Endothelial cell of umbilical vein (primary cell): ENCODE measurements at regions not wholly inside any gene's neighbourhood (a gene's known extent, or its start where the extent isn't known, plus 50 kb on each side); places are given as distances from the start of the nearest gene placed in this dataset.

Experiments used
- BruUV-seq: library from RNA; stranded (reverse); fragments of 400-500 nt; replicated peaks from 2 replicates; lab custom pipeline; 2021; lab: Mats Ljungman, UMichigan
- CTCF ChIA-PET: fragments of 300-600, 350-600 bp; sonication (Branson Sonifier 250); formaldehyde crosslinking; loops from one replicate; lab custom pipeline; 2021; ENCODE audit warnings: antibody characterized with exemption, inconsistent platforms; lab: Charles Lee
- POLR2A ChIA-PET: fragments of 300-600, 350-600 bp; sonication (Branson Sonifier 250); formaldehyde crosslinking; loops from one replicate; lab custom pipeline; 2021; ENCODE audit warnings: antibody characterized with exemption, inconsistent platforms; lab: Charles Lee
- DNase-seq: peaks from one replicate; pipeline ENCODE4 v3.0.0-alpha.2; 2011; ENCODE audit warnings: low read depth, low spot score
- FAIRE-seq: peaks from 2 replicates; lab custom pipeline; 2011; peaks lifted over from hg19 to GRCh38; lab: Jason Lieb, UNC
- H2AFZ ChIP-seq: 2 replicates; pipeline ENCODE4 v1.6.0; 2012; ENCODE audit warnings: low read depth, low read length, control low read depth, inconsistent platforms
- H3K27ac ChIP-seq: 2 replicates; pipeline ENCODE4 v1.5.1; 2011; ENCODE audit warnings: low read depth, mild to moderate bottlenecking, control low read depth, low read length, moderate library complexity; ENCODE audit not compliant: insufficient read depth
- H3K27me3 ChIP-seq, 2 experiments: 2 replicates each; pipeline versions ENCODE4 v1.6.0 to v1.6.1; 2011; ENCODE audit warnings: low read length in 2 of 2, mixed read lengths in 1 of 2; ENCODE audit not compliant: control insufficient read depth in 2 of 2, insufficient read depth in 2 of 2
- H3K36me3 ChIP-seq, 2 experiments: 2 replicates in 1 of 2; 3 replicates in 1 of 2; pipeline ENCODE4 v1.5.1; 2011; ENCODE audit warnings: low read length in 2 of 2, mild to moderate bottlenecking in 1 of 2, moderate library complexity in 1 of 2; ENCODE audit not compliant: control insufficient read depth in 2 of 2, insufficient read depth in 2 of 2; ENCODE audit errors: extremely low read depth in 1 of 2
- H3K4me1 ChIP-seq: 3 replicates; pipeline ENCODE4 v1.5.1; 2011; ENCODE audit warnings: mild to moderate bottlenecking, low read length; ENCODE audit not compliant: control insufficient read depth, insufficient read depth; ENCODE audit errors: extremely low read depth
- H3K4me2 ChIP-seq: 2 replicates; pipeline ENCODE4 v1.6.1; 2011; ENCODE audit warnings: low read length, control low read depth, mixed read lengths; ENCODE audit not compliant: insufficient read depth
- H3K4me3 ChIP-seq, 3 experiments: fragments of 200-600 bp in 1 of 3; sonication (generic), shearing (Covaris generic) in 1 of 3; replicated peaks in 1 of 3; 2 replicates each; pipeline ENCODE4 v1.5.1; 2011 to 2016; ENCODE audit warnings: control low read depth in 3 of 3, low read length in 3 of 3, mild to moderate bottlenecking in 2 of 3, inconsistent platforms in 1 of 3, low read depth in 1 of 3, moderate library complexity in 1 of 3; ENCODE audit not compliant: insufficient read depth in 1 of 3
- H3K79me2 ChIP-seq: 2 replicates; pipeline ENCODE4 v1.6.0; 2012; ENCODE audit warnings: low read length, inconsistent platforms; ENCODE audit not compliant: control insufficient read depth, insufficient read depth
- H3K9ac ChIP-seq: replicated peaks from 2 replicates; pipeline ENCODE3; 2011; ENCODE audit warnings: low read length, control low read depth; ENCODE audit not compliant: insufficient read depth; ENCODE audit errors: extremely low read depth
- H3K9me1 ChIP-seq: replicated peaks from 3 replicates; pipeline ENCODE4 v1.6.0; 2011; ENCODE audit warnings: mild to moderate bottlenecking, low read length; ENCODE audit not compliant: control insufficient read depth, insufficient read depth; ENCODE audit errors: extremely low read depth
- H3K9me3 ChIP-seq: replicated peaks from 2 replicates; pipeline ENCODE4 v1.5.1; 2012; ENCODE audit warnings: low read length, inconsistent platforms; ENCODE audit not compliant: control insufficient read depth, insufficient read depth
- H4K20me1 ChIP-seq: replicated peaks from 2 replicates; pipeline ENCODE3; 2011; ENCODE audit warnings: mild to moderate bottlenecking, low read length; ENCODE audit not compliant: control insufficient read depth, insufficient read depth; ENCODE audit errors: extremely low read depth
- EZH2 ChIP-seq: IDR thresholded peaks from 2 replicates; pipeline ENCODE4 v1.6.1; 2012; ENCODE audit warnings: borderline replicate concordance, low read depth, mild to moderate bottlenecking, moderate library complexity, low read length, inconsistent platforms; ENCODE audit not compliant: severe bottlenecking
- FOS ChIP-seq: IDR thresholded peaks from 2 replicates; pipeline ENCODE4 v1.6.1; 2011; ENCODE audit warnings: mild to moderate bottlenecking, low read length, moderate library complexity, borderline replicate concordance; ENCODE audit not compliant: insufficient read depth
- GATA2 ChIP-seq: IDR thresholded peaks from 2 replicates; pipeline ENCODE4 v1.7.0; 2011; ENCODE audit warnings: low read depth, mild to moderate bottlenecking, moderate library complexity, mixed read lengths, low read length; ENCODE audit not compliant: insufficient read length, insufficient read depth
- JUN ChIP-seq: IDR thresholded peaks from 2 replicates; pipeline ENCODE4 v1.6.1; 2011; ENCODE audit warnings: borderline replicate concordance, low read depth; ENCODE audit not compliant: insufficient read length, insufficient read depth
- MYC ChIP-seq: IDR thresholded peaks from one replicate; pipeline ENCODE4 v1.6.1; 2011; ENCODE audit warnings: mild to moderate bottlenecking, low read depth, low read length
- POLR2A ChIP-seq: IDR thresholded peaks from 2 replicates; pipeline ENCODE4 v1.6.1; 2012; ENCODE audit warnings: low read depth, mild to moderate bottlenecking, control low read depth, low read length
- POLR2AphosphoS5 ChIP-seq: IDR thresholded peaks from 2 replicates; pipeline ENCODE4 v1.6.1; 2012; ENCODE audit warnings: low read depth, mild to moderate bottlenecking, control low read depth, low read length, moderate library complexity; ENCODE audit not compliant: insufficient read depth
- dilution Hi-C: fragments of 300-500 bp; cut with MboI; formaldehyde crosslinking; loops from one replicate; pipeline ENCODE4 v1.15.0; 2019; ENCODE audit warnings: low sequenced_read_pairs; ENCODE audit not compliant: extremely low pct_ligation_motif_present
- intact Hi-C: fragments of 100-400 bp; cut with micrococcal nuclease; formaldehyde crosslinking; loops from one replicate; pipeline ENCODE4 v1.10.0; 2022
- TF ChIP-seq, protein P1 (sequence below), 2 donors: IDR thresholded peaks; 1 replicate in 1 of 2; 2 replicates in 1 of 2; pipeline ENCODE4 v1.5.1; 2011; ENCODE audit warnings: low read length in 2 of 2, mild to moderate bottlenecking in 2 of 2, moderate library complexity in 2 of 2, control low read depth in 1 of 2, inconsistent platforms in 1 of 2, low read depth in 1 of 2; ENCODE audit not compliant: insufficient read depth in 1 of 2; ENCODE audit errors: extremely low read depth in 1 of 2
- TF ChIP-seq, protein P2 (sequence below): IDR thresholded peaks from 2 replicates; pipeline ENCODE4 v1.6.1; 2011; ENCODE audit not compliant: insufficient read depth, insufficient read length

DNA sequence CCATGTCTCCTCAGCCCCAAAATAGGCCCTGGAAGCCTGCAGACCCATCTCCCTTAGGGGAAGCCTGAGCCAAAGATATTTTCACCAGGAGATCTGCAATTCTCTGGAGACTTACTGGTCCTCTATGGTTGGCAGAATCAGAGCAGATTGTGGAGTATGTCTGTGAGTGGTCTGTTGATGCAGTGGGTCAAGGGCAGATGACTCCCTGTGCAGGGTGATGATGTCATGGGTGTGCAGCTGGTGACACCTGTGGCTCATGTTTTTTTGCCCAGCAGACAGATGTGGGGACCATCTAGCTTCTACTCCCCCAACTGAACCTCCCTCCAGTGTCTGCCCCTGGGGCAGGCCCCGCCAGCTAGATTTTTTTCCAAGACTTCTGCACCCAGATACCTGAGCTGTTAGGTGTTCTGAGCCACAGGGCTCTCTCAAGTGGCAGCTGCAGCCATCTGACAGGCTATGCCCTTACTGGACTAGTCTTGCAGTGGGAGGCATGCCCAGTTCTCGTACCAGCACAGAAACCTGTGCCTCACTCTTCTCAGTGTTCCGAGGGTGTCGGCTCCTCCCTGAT lies 558.7 kb upstream of the LRRTM1 start:
- H3K9ac ChIP-seq, result no peak overlapping the region
- ChIA-PET POLR2A (no interaction called here), CTCF (no interaction called here)
- FAIRE-seq, result no peak
- no peak overlapping the region for H3K4me3 ChIP-seq
- H3K4me1 ChIP-seq, result no peaks in the 10 kb centered on the region
- no peak overlapping the region for H3K27ac ChIP-seq
- TF ChIP-seq POLR2AphosphoS5, result no peak
- TF ChIP-seq JUN, result no peak
- TF ChIP-seq GATA2, result no peak
- TF ChIP-seq EZH2, result no peak
- no peak for TF ChIP-seq POLR2A
- TF ChIP-seq MYC, result no peak
- TF ChIP-seq FOS, result no peak
- TF ChIP-seq, protein P1, sequence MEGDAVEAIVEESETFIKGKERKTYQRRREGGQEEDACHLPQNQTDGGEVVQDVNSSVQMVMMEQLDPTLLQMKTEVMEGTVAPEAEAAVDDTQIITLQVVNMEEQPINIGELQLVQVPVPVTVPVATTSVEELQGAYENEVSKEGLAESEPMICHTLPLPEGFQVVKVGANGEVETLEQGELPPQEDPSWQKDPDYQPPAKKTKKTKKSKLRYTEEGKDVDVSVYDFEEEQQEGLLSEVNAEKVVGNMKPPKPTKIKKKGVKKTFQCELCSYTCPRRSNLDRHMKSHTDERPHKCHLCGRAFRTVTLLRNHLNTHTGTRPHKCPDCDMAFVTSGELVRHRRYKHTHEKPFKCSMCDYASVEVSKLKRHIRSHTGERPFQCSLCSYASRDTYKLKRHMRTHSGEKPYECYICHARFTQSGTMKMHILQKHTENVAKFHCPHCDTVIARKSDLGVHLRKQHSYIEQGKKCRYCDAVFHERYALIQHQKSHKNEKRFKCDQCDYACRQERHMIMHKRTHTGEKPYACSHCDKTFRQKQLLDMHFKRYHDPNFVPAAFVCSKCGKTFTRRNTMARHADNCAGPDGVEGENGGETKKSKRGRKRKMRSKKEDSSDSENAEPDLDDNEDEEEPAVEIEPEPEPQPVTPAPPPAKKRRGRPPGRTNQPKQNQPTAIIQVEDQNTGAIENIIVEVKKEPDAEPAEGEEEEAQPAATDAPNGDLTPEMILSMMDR (IDR thresholded peaks at IDR 0.05; ENCODE audit: extremely low read depth in 1 of 2, insufficient read depth in 1 of 2, low read depth in 1 of 2, low read length in 2 of 2), result no peak
- TF ChIP-seq, protein P2, sequence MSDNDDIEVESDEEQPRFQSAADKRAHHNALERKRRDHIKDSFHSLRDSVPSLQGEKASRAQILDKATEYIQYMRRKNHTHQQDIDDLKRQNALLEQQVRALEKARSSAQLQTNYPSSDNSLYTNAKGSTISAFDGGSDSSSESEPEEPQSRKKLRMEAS, result no peak
- H3K79me2 ChIP-seq, result no peaks in the 10 kb centered on the region
- no peak for DNase-seq
- peaks cover 2% of the 10 kb centered on the region for H3K9me3 ChIP-seq
- dilution Hi-C loops, result no loop called here
- no peaks in the 10 kb centered on the region for H4K20me1 ChIP-seq
- intact Hi-C loops, result no loop called here
- no TSS peak for BruUV-seq
- no peak overlapping the region for H3K4me2 ChIP-seq
- H3K9me1 ChIP-seq, result no peaks in the 10 kb centered on the region
- no peaks in the 10 kb centered on the region for H3K27me3 ChIP-seq
- no peaks in the 10 kb centered on the region for H3K36me3 ChIP-seq
- H2AFZ ChIP-seq, result no peak overlapping the region
